DMS79 (cell line): ENCODE measurements at regions not wholly inside any gene's neighbourhood (a gene's known extent, or its start where the extent isn't known, plus 50 kb on each side); places are given as distances from the start of the nearest gene placed in this dataset.
A peak's percentile ranks its signal among the peaks of the same experiment; 100 is the strongest.

Experiments
- DNase-seq: peaks from one replicate; lab custom pipeline; 2025; lab: John Stamatoyannopoulos, UW

DNA sequence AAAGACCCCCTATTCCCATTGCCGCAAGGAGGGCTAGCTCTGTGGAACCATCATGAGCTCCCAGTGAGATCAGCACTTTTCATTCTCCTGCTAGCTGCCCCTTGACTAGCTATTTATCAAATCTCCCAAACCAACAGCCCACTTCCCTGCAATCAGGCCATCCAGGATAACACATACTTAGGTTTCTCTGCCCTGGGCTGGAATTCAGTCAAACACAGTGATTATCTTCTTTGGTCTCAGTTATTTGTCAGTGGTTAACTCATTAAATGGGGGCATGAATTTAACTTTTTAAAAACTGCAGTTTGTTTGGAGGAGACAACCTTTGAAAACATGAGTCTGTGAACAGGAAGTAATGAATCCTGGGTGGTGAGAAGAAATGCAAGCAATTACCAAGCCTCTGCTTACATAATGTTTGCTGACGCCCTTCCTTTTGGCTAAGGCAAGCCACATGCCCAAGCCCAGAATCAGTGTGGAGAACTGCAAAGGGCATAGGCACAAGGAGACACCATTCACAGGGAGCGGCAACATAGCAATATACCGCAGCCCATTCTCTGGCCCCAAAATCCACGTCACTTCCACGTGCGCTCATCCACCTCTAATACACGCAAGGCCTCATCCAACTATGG is 275.0 kb downstream of the DRD1 start:
- DNase-seq = no peak

DNA sequence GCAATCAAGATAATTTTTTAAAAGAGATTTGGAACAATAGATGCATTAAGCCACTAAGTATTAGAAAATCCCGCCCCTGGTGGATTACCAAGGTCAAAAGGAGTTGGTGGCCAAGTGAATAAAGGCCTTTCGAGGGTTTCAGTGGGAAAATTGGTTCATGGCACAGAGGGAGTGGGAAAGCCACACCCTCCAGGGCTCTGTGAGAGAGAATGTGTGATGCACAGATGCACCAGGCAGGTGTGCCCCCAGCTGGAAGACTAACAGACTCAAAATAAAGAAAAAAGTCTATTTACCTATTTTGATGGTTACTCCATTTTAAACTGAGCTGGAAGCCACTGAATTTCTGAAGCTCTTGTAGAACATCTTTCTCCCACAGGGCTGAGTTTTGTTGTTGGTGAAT is 278.0 kb downstream of the DRD1 start:
- no peak for DNase-seq

DNA sequence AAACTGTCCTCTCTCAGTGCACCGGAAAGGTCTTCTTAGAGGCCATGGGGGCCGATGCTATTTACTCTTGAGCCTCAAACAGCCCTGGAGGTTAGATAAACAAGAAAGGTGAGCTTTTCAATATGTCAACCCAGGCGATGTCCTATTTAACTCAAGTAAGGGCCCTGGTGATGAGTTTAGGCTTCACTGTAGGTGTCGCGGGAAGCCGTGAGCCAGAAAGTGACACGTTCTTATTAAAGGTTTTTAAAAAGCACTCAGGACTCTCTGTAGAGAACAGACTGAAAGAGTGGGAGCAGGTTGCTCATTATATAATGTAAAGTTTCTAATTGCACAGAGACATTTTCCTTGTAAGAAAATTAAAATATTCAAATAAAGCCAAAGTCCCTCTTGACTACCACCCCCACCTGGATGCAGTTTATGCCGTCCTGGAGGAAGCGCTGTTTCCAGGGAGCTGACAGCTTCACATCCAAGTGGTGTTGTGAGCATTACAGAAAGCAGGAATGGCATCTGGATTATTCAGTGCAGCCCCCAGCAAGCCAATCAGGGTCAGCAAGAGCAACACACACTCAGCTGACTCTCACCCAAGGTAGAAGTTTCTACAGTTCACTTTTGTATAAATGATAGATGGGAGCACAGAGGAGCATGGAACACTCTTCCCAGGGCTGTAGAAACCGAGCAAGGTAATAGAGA is 280.3 kb downstream of the DRD1 start:
- no peak for DNase-seq

DNA sequence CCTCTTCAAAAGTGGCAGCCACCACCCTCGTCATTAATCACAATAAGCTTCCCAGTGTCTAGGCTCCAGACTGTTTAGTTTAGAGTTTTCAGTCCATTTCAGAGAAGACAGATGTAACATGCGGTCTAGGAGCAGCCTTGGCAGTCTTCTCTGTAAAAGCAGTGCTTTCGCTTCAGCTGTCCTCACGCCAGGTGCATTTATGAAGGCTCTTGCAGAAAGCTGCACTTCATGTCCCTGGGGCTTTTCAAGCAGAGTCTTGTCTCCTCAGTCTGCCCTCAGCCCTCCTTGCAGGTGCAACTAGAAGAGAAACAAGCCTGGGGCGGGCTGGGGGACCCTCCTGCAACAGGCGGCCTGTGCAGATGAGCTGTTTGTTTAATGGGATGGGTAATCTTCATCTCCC is 281.9 kb downstream of the DRD1 start:
- DNase-seq = peak; percentile 48

DNA sequence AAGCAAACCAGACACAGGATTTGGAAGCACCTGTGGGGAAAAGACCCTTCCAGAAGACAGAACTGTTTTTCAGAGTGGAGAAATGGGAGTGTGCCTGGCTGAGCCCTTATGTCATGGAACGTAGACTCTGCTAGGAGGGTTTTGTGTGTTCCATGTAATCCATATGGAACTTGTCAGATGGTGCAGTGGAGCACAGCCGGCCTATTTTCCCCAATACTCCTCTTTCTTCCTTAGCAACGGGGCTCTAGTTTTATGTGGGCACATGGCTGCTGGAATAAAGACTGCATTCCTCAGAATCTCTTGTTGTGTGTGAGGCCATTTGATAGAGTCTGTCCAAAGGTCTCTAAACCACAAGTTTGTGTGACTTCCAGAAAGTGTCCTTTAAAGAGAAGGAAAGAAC is 284.0 kb downstream of the DRD1 start:
- DNase-seq = no peak

DNA sequence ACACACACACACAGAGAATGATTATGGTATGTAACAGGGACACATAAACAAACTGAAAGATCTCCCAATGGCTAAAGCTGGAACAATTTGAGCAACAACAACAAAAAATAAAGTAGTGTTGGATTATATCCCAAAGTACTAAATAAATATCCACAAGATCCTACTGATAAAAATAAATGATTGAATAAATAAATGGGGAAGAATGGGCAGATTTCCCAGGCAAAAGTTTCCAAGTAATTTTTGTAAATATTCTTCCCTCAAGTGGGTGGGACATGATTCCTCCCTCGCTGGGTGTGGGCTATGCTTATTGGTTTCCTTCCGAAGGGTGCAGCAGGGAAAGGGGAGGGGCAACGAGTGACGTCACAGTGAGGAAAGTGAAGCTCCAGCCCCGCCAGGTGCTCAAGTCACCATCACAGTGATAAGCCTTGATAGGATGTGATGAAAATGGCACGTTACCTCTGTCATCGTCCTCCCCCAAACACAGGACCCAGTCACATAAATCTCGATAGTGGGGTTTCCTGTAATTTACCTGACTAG is 295.3 kb downstream of the DRD1 start:
- no peak for DNase-seq

DNA sequence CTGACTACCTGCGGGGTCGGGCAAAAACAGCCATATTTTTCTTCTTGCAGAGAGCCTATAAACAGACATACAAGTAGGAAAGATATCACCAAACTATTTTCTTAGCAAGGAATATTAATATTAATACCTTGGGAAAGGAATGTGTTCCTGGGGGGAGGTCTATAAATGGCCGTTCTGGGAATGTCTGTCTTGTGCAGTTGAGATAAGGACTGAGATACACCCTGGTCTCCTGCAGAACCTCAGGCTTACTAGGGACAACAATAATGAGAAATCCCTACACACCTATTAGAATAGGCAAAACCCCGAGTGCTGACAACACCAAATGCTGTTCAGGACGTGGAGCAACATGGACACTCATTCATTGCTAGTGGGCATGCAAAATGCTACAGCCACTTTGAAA is 297.2 kb downstream of the DRD1 start:
- DNase-seq = no peak

DNA sequence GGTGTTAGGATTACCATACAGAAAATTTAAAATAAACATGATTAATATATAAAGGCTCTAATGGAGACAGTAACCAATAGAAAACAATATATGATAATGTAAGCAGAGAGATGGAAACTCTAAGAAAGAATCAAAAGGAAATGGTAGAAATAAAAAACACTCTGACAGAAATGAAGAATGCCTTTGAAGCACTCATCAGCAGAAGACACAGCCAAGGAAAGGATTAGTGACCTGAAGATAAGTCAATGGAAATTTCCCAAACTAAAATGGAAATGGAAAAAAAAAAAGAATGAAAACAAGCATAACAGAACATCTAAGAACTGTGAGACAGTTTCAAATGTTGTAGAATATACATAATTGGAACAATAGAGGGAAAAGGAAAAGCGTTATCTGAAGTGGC is 302.6 kb downstream of the DRD1 start:
- no peak for DNase-seq

DNA sequence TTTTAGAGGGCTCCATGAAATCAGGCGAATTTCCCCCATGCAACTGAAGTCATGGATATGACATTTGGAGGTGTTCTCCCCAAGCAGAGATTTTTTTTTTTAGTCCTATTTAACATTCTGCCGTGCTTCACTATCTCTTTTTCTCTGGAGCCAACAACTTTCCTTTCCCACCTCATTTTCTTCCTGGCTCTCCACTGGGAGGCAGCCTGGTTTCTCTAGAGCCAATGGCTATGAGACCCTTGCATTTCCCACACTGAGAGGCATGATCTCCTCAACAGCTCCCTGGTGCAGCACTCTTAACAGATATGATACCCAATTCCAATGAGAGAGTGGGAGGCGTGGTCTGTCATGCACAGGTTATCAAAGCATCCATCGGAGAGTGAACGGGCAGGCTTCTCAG is 310.8 kb downstream of the DRD1 start:
- no peak for DNase-seq

DNA sequence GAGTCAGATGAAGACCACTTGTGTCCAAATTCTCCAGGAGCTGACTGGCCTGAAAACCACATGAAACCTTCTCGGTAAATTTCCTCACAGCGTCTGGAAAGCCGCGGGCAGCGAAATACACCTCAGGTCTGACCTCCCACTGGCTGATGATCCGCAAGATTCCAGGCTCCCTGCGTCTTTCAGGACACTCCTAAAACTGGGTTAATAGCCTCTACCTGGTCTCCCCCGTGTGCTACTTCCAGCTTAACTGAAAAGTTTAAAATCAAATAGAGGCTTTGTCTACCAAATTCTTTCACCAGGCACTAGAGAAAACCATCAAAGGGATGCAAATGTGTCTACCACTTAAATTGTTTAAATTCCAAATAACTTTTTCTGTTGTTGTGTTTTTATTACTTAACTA is 312.6 kb downstream of the DRD1 start:
- no peak for DNase-seq

DNA sequence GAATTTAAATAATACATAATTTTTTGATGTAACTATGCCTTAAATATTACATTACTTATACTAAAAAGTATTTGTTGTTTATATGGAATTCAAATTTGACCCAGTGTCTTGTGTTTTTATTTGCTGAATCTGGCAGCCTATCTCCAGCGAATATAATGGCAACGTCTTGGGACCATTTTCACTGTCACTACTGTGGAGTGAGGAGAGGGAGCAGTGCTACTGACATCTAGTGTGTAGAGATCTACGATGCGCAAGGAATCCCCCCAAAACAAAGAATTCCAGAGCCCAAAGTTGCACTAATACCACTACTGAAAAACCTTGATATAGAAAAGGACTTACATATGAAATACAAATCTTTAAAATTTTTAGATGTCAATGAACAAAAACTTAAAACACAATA is 314.4 kb downstream of the DRD1 start:
- no peak for DNase-seq

DNA sequence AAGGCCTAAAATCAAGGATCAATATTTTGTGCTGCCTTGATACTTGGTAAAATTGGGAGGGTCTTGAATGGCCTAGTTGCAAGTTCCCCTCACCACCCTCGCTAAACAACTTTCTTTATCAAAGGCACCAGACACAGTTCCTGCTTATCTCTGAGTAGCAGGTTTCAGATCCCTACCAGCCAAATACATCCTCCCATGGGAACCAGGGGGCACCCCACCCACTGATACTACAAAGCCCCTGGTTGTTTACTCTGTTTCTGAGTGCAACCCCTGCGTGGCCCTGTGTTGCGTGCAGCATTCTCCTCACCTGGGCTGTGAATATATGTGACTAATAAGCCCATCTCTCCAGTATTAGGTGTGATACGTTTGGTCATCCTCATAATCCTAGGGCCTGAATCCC is 314.9 kb downstream of the DRD1 start:
- DNase-seq = no peak

DNA sequence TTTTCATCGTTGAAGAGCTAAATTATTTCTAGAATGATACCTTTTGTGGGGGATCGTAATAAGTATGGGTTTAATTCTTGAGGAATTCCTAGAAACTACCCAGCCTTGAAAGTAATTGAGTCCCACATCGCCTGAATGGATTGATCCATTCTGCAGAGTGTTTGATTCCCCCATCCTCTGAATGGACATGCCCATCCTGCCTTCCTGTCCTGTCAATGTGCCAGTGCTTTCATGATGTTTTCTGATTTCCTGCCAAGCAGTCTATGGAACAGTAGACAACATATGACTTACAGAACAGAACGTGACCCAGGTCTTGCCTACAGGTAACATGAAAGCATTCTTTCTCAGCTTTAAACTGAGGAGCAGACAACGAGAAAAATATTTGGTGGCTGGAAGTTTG is 319.2 kb downstream of the DRD1 start:
- DNase-seq = no peak

DNA sequence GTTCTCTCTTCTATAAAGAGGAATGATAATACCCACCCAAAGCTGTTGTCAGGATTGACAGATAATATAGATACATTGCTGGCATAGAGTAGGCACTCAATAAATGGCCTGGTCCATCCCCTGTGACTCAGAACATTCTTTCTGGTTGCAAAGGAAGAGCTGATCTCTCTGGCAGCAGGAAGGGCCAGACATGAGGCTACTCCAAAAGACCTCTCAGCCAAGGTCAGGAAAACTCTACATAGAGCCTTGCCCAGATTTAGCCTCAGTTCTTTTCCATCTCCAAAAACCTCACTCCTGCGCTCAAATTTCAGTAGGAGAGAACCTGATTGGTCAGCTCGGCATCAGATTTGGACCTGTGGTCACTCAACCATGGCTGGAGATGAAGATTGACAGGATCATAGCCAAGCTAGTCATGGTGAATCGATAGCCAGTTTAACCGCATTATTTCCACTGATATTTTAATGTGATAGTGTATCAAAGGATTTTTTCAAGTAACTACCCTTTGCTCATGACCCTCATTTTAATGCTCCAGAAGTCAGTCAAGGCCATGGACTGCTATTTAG is 319.6 kb downstream of the DRD1 start:
- no peak for DNase-seq

DNA sequence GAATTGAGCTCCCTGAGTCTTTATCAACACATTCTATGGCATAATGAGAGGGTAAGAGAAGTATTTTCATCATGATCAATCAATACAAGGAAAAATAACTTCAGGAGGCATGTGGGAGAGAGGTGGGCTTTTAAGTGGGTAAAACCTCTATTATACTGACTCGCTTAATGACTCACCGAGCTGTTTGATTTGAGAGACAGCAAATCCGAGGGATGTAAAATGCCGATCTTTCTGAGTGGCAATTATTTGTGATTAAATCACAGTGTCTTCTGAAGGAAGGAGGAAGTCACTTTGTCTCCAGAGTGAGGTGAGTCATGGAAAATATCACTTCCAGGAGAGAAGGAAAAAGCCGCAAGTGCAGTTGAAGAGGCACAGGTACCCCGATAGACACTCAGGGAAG is 320.4 kb downstream of the DRD1 start:
- DNase-seq = no peak

DNA sequence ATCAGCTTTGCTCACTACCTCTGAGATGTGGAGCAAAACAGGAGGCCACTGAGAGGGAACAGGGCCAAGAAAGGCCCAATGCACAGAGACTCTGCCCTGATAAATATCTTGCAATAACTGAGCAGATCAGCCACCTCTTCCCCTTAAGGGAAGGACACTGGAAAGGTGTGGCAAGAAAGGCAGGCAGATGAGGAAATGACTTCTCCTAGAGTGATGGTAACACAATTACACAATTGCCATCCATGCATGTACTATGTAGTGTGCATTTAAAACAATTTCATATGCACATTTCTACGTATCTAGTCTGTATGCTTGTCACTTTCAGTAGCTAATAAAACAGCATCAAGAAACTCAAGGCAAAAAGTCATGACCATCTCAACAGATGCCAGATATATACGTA is 322.5 kb downstream of the DRD1 start:
- DNase-seq = no peak

DNA sequence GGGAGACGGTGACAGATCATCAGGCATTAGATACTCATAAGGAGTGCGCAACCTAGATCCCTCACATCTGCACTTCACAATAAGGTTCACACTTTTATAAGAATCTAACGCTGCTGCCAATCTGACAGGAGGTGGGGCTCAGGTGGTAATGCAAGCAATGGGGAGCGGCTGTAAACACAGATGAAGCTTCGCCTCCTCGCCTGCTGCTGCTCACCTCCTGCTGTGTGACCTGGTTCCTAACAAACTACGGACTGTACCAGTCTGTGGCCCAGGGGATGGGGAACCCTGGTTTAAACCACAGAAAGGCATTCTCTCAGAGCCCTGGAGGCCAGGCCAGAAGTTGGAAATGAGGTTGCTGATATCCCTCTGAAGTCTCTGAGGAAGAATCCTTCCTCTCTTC is 323.6 kb downstream of the DRD1 start:
- DNase-seq = no peak

DNA sequence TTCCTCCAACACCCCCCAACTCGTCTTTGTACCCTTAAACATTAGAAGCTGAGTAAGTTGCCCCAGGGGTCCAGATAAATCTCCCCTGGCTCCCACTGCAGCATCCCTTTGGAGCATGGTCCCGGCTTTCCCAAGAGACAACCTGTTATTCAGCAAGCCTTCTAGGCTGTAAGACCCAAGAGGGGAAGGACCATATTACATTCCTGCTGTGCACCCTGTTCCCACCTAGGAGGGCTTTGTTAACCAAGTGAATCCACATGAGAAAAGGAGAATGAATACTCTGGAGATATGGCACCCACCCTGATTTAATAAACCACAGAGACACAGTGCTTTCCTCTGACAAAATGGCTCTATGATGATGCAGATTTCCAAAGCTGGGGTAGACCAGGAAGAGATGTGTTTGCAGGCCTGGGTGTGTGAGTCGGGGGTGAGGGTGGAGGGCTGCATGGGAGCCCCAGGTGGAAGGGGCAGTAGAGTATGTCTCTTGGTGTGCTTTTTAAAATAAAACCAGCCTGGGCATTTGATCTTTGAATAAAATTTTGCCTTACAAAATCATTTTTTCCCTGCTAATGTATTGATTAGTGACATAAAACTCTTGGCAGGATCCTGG is 325.2 kb downstream of the DRD1 start:
- DNase-seq = no peak

DNA sequence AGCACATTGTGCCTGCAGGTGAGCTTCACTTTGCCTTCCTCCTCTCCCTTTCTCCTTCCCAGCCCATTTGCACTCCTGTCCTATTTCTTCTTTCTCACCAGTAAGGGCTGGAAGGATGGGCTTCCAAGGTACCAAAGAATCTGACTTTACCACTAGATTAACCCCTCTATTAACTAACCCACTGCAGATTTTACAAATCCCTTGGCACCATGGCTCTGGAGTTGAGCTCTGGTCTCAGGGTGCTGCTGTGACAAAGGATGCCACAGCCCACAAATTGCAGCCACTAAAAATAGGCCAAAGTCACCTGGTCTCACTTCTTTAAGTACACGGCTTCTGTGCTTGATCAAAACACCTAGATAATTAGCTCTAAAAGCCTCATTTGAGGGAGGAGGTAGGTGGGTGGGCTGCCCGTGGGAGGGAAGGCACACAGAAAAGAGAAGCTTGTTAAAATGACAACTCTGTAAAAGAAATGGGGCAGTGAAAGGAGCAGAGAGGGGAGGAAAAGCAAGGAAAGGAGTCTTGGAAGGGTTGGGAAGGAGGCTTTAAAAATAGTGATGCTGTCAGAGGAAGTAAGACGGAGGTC is 327.4 kb downstream of the DRD1 start:
- no peak for DNase-seq

DNA sequence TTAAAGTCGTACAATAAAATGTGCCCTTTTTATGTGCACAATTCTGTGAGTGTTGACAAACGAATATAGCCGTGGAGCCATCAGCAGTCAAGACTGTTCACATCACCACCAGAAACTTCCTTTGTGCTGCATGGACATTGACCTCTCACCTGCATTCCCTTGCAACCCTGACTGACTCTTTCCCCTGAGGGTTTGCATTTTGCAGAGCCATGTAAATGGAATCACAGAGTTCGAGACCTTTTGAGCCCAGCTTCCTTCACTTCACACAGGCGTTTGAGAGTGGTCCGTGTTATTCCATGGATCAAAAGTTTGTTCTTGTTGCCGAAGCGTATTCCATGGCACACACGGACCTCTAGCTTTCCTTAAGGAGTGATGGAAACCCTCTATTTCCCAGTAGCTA is 328.2 kb downstream of the DRD1 start:
- no peak for DNase-seq

DNA sequence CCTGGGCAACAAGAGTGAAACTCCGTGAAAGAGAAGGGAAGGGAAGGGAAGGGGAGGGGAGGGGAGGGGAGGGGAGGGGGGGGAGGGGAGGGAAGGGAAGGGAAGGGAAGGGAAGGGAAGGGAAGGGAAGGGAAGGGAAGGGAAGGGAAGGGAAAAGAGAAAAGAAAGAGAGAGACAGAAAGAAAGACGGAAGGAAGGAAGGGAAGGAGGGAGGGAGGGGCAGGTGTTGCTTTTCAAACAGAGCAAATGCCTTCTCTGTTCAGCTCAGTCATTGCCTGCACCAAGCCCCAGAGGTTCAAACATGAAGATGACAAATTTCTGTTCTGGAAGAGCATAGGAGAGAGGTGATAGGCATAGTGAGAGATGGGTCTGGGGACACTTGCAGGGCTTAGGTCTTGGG is 330.0 kb downstream of the DRD1 start:
- DNase-seq = no peak

DNA sequence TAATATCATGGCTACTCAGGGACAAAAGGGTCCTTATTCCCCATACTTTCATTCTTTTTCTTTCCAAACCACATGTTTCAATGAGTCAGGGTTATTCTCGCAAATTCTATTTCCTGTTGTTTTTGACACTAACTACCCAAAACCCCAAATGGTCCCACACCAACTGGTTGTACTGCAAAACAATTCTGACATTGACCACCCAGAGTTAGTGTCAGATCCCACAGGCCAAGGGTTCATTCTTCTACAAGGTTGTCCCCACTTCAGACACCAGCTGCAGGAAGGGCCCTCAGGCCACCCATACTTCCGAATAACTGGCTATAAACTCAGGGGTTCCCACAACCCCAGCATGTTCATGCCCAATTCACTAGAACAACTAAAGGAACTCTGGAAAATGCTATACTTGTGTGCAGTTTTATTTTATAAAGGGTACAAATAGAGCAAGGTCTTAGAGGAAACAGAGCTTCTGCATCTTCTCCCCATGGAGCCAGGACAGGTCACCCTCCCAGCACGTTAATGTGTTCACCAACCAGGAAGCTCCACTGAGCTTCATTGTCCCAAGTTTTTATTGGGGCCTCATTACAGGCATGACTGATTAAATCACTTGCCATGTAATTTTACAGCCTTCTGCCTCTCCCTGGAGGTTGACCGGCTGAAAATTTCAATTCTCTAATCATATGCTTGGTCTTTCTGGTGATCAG is 334.8 kb downstream of the DRD1 start:
- DNase-seq = no peak
